CD14-positive monocyte (primary cell): ENCODE measurements at regions not wholly inside any gene's neighbourhood (a gene's known extent, or its start where the extent isn't known, plus 50 kb on each side); places are given as distances from the start of the nearest gene placed in this dataset.

ENCODE experiments used
- DNase-seq, 3 donors: peaks; one replicate each; pipeline ENCODE4 v3.0.0-alpha.2; 2011 to 2022
- H2AFZ ChIP-seq: 2 replicates; pipeline ENCODE4 v1.6.0; 2012; ENCODE audit warnings: mild to moderate bottlenecking, low read depth, low read length, inconsistent platforms; ENCODE audit not compliant: insufficient read depth, poor library complexity, severe bottlenecking
- H3K27ac ChIP-seq, 2 donors: 1 replicate in 1 of 2; 2 replicates in 1 of 2; pipeline ENCODE4 v1.5.1; 2012 to 2013; ENCODE audit warnings: low read length in 2 of 2, control low read depth in 1 of 2, inconsistent platforms in 1 of 2, low read depth in 1 of 2, mild to moderate bottlenecking in 1 of 2
- H3K27me3 ChIP-seq, 2 donors: one replicate each; pipeline versions ENCODE4 v1.6.0 to v1.6.1; 2011 to 2013; ENCODE audit warnings: low read length in 2 of 2; ENCODE audit not compliant: control insufficient read depth in 2 of 2, insufficient read depth in 2 of 2
- H3K36me3 ChIP-seq, 2 donors: replicated peaks in 1 of 2; 1 replicate in 1 of 2; 2 replicates in 1 of 2; pipeline versions ENCODE4 v1.5.1 to v1.6.1; 2012 to 2013; ENCODE audit warnings: low read length in 2 of 2, control low read depth in 1 of 2, inconsistent platforms in 1 of 2, mild to moderate bottlenecking in 1 of 2; ENCODE audit not compliant: insufficient read depth in 2 of 2, control insufficient read depth in 1 of 2
- H3K4me1 ChIP-seq, 2 donors: 1 replicate in 1 of 2; 2 replicates in 1 of 2; pipeline versions ENCODE4 v1.5.1 to v1.6.1; 2012 to 2013; ENCODE audit warnings: low read length in 2 of 2, control low read depth in 1 of 2, inconsistent platforms in 1 of 2, mild to moderate bottlenecking in 1 of 2, moderate library complexity in 1 of 2; ENCODE audit not compliant: insufficient read depth in 2 of 2, control insufficient read depth in 1 of 2
- H3K4me2 ChIP-seq: replicated peaks from 2 replicates; pipeline ENCODE3; 2012; ENCODE audit warnings: low read length, moderate library complexity, mild to moderate bottlenecking; ENCODE audit not compliant: poor library complexity, severe bottlenecking; ENCODE audit errors: extremely low read depth
- H3K4me3 ChIP-seq, 3 experiments: fragments of 200-600 bp in 1 of 3; sonication (generic) in 1 of 3; replicated peaks in 1 of 3; 1 replicate in 2 of 3; 2 replicates in 1 of 3; pipeline ENCODE4 v1.5.1; 2011 to 2013; ENCODE audit warnings: low read length in 3 of 3, mild to moderate bottlenecking in 3 of 3, control low read depth in 2 of 3, low read depth in 2 of 3, inconsistent platforms in 1 of 3, moderate library complexity in 1 of 3
- H3K79me2 ChIP-seq: 2 replicates; pipeline ENCODE4 v1.6.0; 2012; ENCODE audit warnings: mild to moderate bottlenecking, control low read depth, inconsistent platforms, low read length, moderate library complexity; ENCODE audit not compliant: insufficient read depth
- H3K9ac ChIP-seq: 2 replicates; pipeline ENCODE4 v1.6.0; 2017; ENCODE audit warnings: low read length, mild to moderate bottlenecking; ENCODE audit not compliant: insufficient read depth, poor library complexity, severe bottlenecking
- H3K9me3 ChIP-seq, 2 donors: replicated peaks in 1 of 2; 1 replicate in 1 of 2; 2 replicates in 1 of 2; pipeline versions ENCODE4 v1.5.1 to v1.6.1; 2012 to 2013; ENCODE audit warnings: low read length in 2 of 2, control low read depth in 1 of 2; ENCODE audit not compliant: control insufficient read depth in 1 of 2, insufficient read depth in 1 of 2
- H4K20me1 ChIP-seq: 2 replicates; pipeline ENCODE4 v1.6.0; 2012; ENCODE audit warnings: mild to moderate bottlenecking, low read length, control low read depth, moderate library complexity; ENCODE audit not compliant: insufficient read depth
- H3K27ac Mint-ChIP-seq, 7 donors: one replicate each; pipeline ENCODE4 v1.8.0; 2020; ENCODE audit warnings: mild to moderate bottlenecking in 7 of 7, mixed read lengths in 7 of 7, moderate library complexity in 6 of 7, inconsistent platforms in 2 of 7
- H3K27me3 Mint-ChIP-seq, 3 donors: one replicate each; pipeline ENCODE4 v1.8.0; 2021 to 2022; ENCODE audit warnings: low read depth in 3 of 3, mild to moderate bottlenecking in 3 of 3, mixed read lengths in 3 of 3, moderate library complexity in 3 of 3, inconsistent platforms in 1 of 3
- H3K36me3 Mint-ChIP-seq, 2 donors: one replicate each; pipeline ENCODE4 v1.8.0; 2020; ENCODE audit warnings: mixed read lengths in 2 of 2, inconsistent platforms in 1 of 2, mild to moderate bottlenecking in 1 of 2
- H3K4me1 Mint-ChIP-seq: one replicate; pipeline ENCODE4 v1.8.0; 2020; ENCODE audit warnings: mild to moderate bottlenecking, mixed read lengths
- H3K4me3 Mint-ChIP-seq, 2 donors: one replicate each; pipeline ENCODE4 v1.8.0; 2020; ENCODE audit warnings: mild to moderate bottlenecking in 2 of 2, mixed read lengths in 2 of 2, moderate library complexity in 1 of 2
- H3K9me3 Mint-ChIP-seq, 7 donors: one replicate each; pipeline ENCODE4 v1.8.0; 2020 to 2022; ENCODE audit warnings: mixed read lengths in 7 of 7, mild to moderate bottlenecking in 6 of 7, moderate library complexity in 6 of 7, inconsistent platforms in 2 of 7
- WGBS: methylation state at CpG from one replicate; pipeline ENCODE4 v1.1.5; 2013; ENCODE audit warnings: missing lambda C conversion rate; ENCODE audit not compliant: insufficient coverage; 5-methylcytosine and 5-hydroxymethylcytosine counted together
- intact Hi-C, 2 donors: fragments of 100-400 bp; cut with micrococcal nuclease; formaldehyde crosslinking; loops; one replicate each; pipeline versions ENCODE4 v1.15.0 to v1.15.1; 2023
- TF ChIP-seq, protein P1 (sequence below): fragments of 200-600 bp; IDR thresholded peaks from one replicate; pipeline ENCODE4 v1.8.0; 2022; ENCODE audit warnings: antibody characterized with exemption, mild to moderate bottlenecking

DNA sequence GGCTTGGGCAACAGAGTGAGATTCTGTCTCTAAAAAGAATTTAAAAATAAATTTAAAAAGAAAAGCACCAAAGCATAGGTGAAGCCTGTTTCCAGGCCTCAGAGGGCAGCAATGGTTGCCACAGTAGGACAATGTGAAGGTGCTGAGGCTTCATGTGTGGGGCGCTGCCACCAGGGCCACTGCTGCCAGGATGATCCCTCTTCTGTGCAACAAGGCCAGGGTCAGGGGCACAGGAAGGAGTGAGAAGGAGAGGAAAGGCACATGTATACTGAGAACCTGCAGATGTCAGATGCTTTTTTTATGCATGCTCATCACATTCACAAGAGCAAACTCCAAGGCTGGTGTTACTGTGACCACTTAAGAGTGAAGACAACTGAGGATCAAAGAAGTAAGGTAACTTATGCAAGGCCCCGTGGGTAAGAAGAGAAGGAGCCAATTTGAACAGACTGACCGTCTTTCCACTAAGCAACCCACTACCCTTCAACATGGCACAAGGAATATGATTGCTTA, 79.7 kb upstream of the ACKR3 start:
- H2AFZ ChIP-seq: no peak overlapping the region
- H3K36me3 ChIP-seq: no peaks in the 10 kb centered on the region
- H4K20me1 ChIP-seq: no peaks in the 10 kb centered on the region
- no peak for DNase-seq
- H3K9me3 ChIP-seq: no peaks in the 10 kb centered on the region
- no peak overlapping the region for H3K4me2 ChIP-seq
- TF ChIP-seq, protein P1, sequence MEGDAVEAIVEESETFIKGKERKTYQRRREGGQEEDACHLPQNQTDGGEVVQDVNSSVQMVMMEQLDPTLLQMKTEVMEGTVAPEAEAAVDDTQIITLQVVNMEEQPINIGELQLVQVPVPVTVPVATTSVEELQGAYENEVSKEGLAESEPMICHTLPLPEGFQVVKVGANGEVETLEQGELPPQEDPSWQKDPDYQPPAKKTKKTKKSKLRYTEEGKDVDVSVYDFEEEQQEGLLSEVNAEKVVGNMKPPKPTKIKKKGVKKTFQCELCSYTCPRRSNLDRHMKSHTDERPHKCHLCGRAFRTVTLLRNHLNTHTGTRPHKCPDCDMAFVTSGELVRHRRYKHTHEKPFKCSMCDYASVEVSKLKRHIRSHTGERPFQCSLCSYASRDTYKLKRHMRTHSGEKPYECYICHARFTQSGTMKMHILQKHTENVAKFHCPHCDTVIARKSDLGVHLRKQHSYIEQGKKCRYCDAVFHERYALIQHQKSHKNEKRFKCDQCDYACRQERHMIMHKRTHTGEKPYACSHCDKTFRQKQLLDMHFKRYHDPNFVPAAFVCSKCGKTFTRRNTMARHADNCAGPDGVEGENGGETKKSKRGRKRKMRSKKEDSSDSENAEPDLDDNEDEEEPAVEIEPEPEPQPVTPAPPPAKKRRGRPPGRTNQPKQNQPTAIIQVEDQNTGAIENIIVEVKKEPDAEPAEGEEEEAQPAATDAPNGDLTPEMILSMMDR: no peak
- H3K27ac Mint-ChIP-seq: no peak overlapping the region
- no peak overlapping the region for H3K27ac ChIP-seq
- peaks cover 0 to 1% (median 0%) of the 10 kb centered on the region in 3 donors for H3K27me3 Mint-ChIP-seq
- no peaks in the 10 kb centered on the region for H3K4me1 ChIP-seq
- intact Hi-C loops: no loop called here
- H3K9ac ChIP-seq: no peak overlapping the region
- no peaks in the 10 kb centered on the region for H3K27me3 ChIP-seq
- no peaks in the 10 kb centered on the region for H3K79me2 ChIP-seq
- no peak overlapping the region for H3K4me3 ChIP-seq
- H3K4me1 Mint-ChIP-seq: no peaks in the 10 kb centered on the region
- H3K4me3 Mint-ChIP-seq: no peak overlapping the region
- peaks cover 0 to 3% (median 0%) of the 10 kb centered on the region in 7 donors for H3K9me3 Mint-ChIP-seq
- 100% methylated on average over 1 of the region's 3 CpGs for WGBS
- no peaks in the 10 kb centered on the region for H3K36me3 Mint-ChIP-seq

DNA sequence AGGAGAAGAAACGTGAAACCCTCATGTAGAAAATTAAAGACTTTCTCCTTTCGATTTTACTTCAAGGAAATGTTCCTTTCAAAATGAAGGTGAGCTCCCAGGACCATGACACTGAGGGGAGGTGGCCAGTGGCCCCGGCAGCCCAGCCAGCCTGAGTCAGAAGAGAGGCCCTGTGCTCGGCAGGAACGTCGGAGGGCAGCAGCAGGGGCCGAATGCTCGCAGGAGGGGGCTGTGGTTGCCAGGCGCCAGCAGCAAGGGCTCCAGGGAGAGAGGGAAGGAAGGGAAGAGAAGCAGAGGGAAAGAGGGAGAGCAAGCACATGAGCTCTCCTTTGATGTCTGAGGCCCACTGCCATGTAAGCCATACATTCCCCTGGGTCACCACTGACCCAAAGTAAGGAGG, 73.3 kb upstream of the ACKR3 start:
- no peak overlapping the region for H3K27ac Mint-ChIP-seq
- peaks cover 0 to 6% of the 10 kb centered on the region in 2 donors for H3K4me1 ChIP-seq

More for the DNA sequence above, 73.3 kb upstream of the ACKR3 start:
- Mint-ChIP-seq H3K4me3 (no peak overlapping the region), H3K4me1 (peaks cover 10% of the 10 kb centered on the region), H3K9me3 (peaks cover 0 to 3% (median 0%) of the 10 kb centered on the region in 7 donors), H3K36me3 (no peaks in the 10 kb centered on the region), H3K27me3 (peaks cover 2 to 12% (median 4%) of the 10 kb centered on the region in 3 donors)
- no peaks in the 10 kb centered on the region for H3K9me3 ChIP-seq
- H4K20me1 ChIP-seq: no peaks in the 10 kb centered on the region
- no peak for DNase-seq
- no peaks in the 10 kb centered on the region for H3K36me3 ChIP-seq
- TF ChIP-seq, protein P1: no peak
- H3K9ac ChIP-seq: no peak overlapping the region
- no peaks in the 10 kb centered on the region for H3K79me2 ChIP-seq
- WGBS: 98% methylated on average over 5 of the region's 9 CpGs
- H3K4me3 ChIP-seq: no peak overlapping the region
- no peak overlapping the region for H2AFZ ChIP-seq
- no peaks in the 10 kb centered on the region for H3K27me3 ChIP-seq
- H3K4me2 ChIP-seq: no peak overlapping the region
- H3K27ac ChIP-seq: no peak overlapping the region
- intact Hi-C loops: no loop called here
